Activated CD4-positive, CD25-positive, alpha-beta regulatory T cell treated with anti-CD3 and anti-CD28 coated beads, Interleukin-2, amount 50 U/mL, for 16 hours (primary cell): ENCODE measurements at regions not wholly inside any gene's neighbourhood (a gene's known extent, or its start where the extent isn't known, plus 50 kb on each side); places are given as distances from the start of the nearest gene placed in this dataset.

Experiments
- DNase-seq: peaks from one replicate; pipeline ENCODE4 v3.0.0-alpha.2; 2020; ENCODE audit warnings: low read depth, low spot score

- no peak for DNase-seq
Observed at GRCh38 chr13:29664591-29664990, 69.1 kb upstream of the SLC7A1 start.

GRCh38 chr13:29654843-29655547, 59.5 kb upstream of the SLC7A1 start:
- DNase-seq: no peak

- DNase-seq: no peak
Observed at GRCh38 chr13:29654384-29654783, 58.9 kb upstream of the SLC7A1 start.

GRCh38 chr13:29648760-29649159, 53.3 kb upstream of the SLC7A1 start:
- no peak for DNase-seq
